ENCODE measurements at regions not wholly inside any gene's neighbourhood (a gene's known extent, or its start where the extent isn't known, plus 50 kb on each side); places are given as distances from the start of the nearest gene placed in this dataset.

GRCh38 chr1:5271264-5271663, 616.9 kb downstream of the AJAP1 start:
- peaks cover 15% of the 10 kb centered on the region for H3K27me3 Mint-ChIP-seq (ENCODE audit: insufficient read depth, low read depth)
- no peaks in the 10 kb centered on the region for H3K79me2 ChIP-seq (ENCODE audit: low read depth)
- peaks cover 33% of the 10 kb centered on the region for H3F3A ChIP-seq (ENCODE audit: low read depth)
- no peak overlapping the region for H2AFZ ChIP-seq (replicated peaks)
- no peak overlapping the region for H3K4me3 Mint-ChIP-seq
- peaks cover 36% of the 10 kb centered on the region for H3K4me1 Mint-ChIP-seq
- TF ChIP-seq EZH2 (IDR thresholded peaks at IDR 0.05) (no peak), CTCF (IDR thresholded peaks at IDR 0.05) (no peak), EZH2phosphoT487 (IDR thresholded peaks at IDR 0.05) (no peak)
- H3K9me3 Mint-ChIP-seq, result peaks cover 3% of the 10 kb centered on the region
- no peaks in the 10 kb centered on the region for H3K36me3 Mint-ChIP-seq
- no peaks in the 10 kb centered on the region for H3K9me3 ChIP-seq (ENCODE audit: low read depth)
- no peak overlapping the region for H3K4me3 ChIP-seq
- H3K27ac ChIP-seq, result no peak overlapping the region
- no peaks in the 10 kb centered on the region for H3K36me3 ChIP-seq
- DNase-seq (ENCODE audit: low spot score), result no peak
- no peak overlapping the region for H3K4me2 ChIP-seq
- peaks cover 6% of the 10 kb centered on the region for H4K20me1 ChIP-seq (ENCODE audit: low read depth)
- H3K27me3 ChIP-seq, result peaks cover 21% of the 10 kb centered on the region
- peaks cover 39% of the 10 kb centered on the region for H3K4me1 ChIP-seq
- no peak overlapping the region for H3K27ac Mint-ChIP-seq
- H3K9ac ChIP-seq, result no peak overlapping the region

- peaks cover 38% of the 10 kb centered on the region for H3K4me1 Mint-ChIP-seq
Measured at GRCh38 chr1:5269901-5270300, 615.5 kb downstream of the AJAP1 start.

GRCh38 chr1:5267603-5268235, 613.3 kb downstream of the AJAP1 start:
- peaks cover 16% of the 10 kb centered on the region for H3F3A ChIP-seq (ENCODE audit: low read depth)
- TF ChIP-seq EZH2phosphoT487 (IDR thresholded peaks at IDR 0.05) (no peak), EZH2 (IDR thresholded peaks at IDR 0.05) (no peak), CTCF (IDR thresholded peaks at IDR 0.05) (no peak)
- peaks cover 15% of the 10 kb centered on the region for H3K4me1 ChIP-seq
- peaks cover 24% of the 10 kb centered on the region for H3K4me1 Mint-ChIP-seq
- no peaks in the 10 kb centered on the region for H3K79me2 ChIP-seq (ENCODE audit: low read depth)
- H3K36me3 Mint-ChIP-seq, result no peaks in the 10 kb centered on the region
- no peaks in the 10 kb centered on the region for H4K20me1 ChIP-seq (ENCODE audit: low read depth)
- no peaks in the 10 kb centered on the region for H3K36me3 ChIP-seq
- no peaks in the 10 kb centered on the region for H3K9me3 ChIP-seq (ENCODE audit: low read depth)
- H3K27ac ChIP-seq, result peak overlapping the region; percentile 55
- H3K27me3 ChIP-seq, result peaks cover 27% of the 10 kb centered on the region
- no peak overlapping the region for H3K27ac Mint-ChIP-seq
- peak; percentile 84 for DNase-seq (ENCODE audit: low spot score)
- H3K4me3 ChIP-seq, result peak overlapping the region; percentile 18
- peak overlapping the region; percentile 3 for H3K4me3 Mint-ChIP-seq
- H3K9me3 Mint-ChIP-seq, result peaks cover 19% of the 10 kb centered on the region
- peak overlapping the region; percentile 12 for H2AFZ ChIP-seq (replicated peaks)
- H3K27me3 Mint-ChIP-seq (ENCODE audit: insufficient read depth, low read depth), result peaks cover 16% of the 10 kb centered on the region
- H3K4me2 ChIP-seq, result peak overlapping the region; percentile 71
- no peak overlapping the region for H3K9ac ChIP-seq

More at GRCh38 chr1:5269901-5270300, 615.5 kb downstream of the AJAP1 start:
- peaks cover 3% of the 10 kb centered on the region for H3K9me3 Mint-ChIP-seq
- DNase-seq (ENCODE audit: low spot score), result no peak
- H3K36me3 Mint-ChIP-seq, result no peaks in the 10 kb centered on the region
- Histone ChIP-seq H3K79me2 (ENCODE audit: low read depth) (no peaks in the 10 kb centered on the region), H3K27ac (no peak overlapping the region), H3K9me3 (ENCODE audit: low read depth) (no peaks in the 10 kb centered on the region), H4K20me1 (ENCODE audit: low read depth) (peaks cover 6% of the 10 kb centered on the region), H2AFZ (replicated peaks) (no peak overlapping the region), H3K4me3 (no peak overlapping the region), H3F3A (ENCODE audit: low read depth) (peaks cover 29% of the 10 kb centered on the region), H3K4me2 (no peak overlapping the region), H3K36me3 (no peaks in the 10 kb centered on the region), H3K9ac (no peak overlapping the region), H3K4me1 (peaks cover 35% of the 10 kb centered on the region), H3K27me3 (peaks cover 25% of the 10 kb centered on the region)
- no peak for TF ChIP-seq EZH2 (IDR thresholded peaks at IDR 0.05)
- TF ChIP-seq EZH2phosphoT487 (IDR thresholded peaks at IDR 0.05), result no peak
- TF ChIP-seq CTCF (IDR thresholded peaks at IDR 0.05), result no peak
- no peak overlapping the region for H3K27ac Mint-ChIP-seq
- peaks cover 20% of the 10 kb centered on the region for H3K27me3 Mint-ChIP-seq (ENCODE audit: insufficient read depth, low read depth)
- no peak overlapping the region for H3K4me3 Mint-ChIP-seq

All from neural progenitor cell (in vitro differentiated cells).